HG03342 (cell line): ENCODE measurements at regions not wholly inside any gene's neighbourhood (a gene's known extent, or its start where the extent isn't known, plus 50 kb on each side); places are given as distances from the start of the nearest gene placed in this dataset.

Experiments
- ATAC-seq: cut with Tn5 transposase; IDR thresholded peaks from one replicate; pipeline ENCODE4 v1.9.1; 2021; ENCODE audit warnings: mild to moderate bottlenecking, moderate library complexity; ENCODE audit not compliant: unreplicated experiment

DNA sequence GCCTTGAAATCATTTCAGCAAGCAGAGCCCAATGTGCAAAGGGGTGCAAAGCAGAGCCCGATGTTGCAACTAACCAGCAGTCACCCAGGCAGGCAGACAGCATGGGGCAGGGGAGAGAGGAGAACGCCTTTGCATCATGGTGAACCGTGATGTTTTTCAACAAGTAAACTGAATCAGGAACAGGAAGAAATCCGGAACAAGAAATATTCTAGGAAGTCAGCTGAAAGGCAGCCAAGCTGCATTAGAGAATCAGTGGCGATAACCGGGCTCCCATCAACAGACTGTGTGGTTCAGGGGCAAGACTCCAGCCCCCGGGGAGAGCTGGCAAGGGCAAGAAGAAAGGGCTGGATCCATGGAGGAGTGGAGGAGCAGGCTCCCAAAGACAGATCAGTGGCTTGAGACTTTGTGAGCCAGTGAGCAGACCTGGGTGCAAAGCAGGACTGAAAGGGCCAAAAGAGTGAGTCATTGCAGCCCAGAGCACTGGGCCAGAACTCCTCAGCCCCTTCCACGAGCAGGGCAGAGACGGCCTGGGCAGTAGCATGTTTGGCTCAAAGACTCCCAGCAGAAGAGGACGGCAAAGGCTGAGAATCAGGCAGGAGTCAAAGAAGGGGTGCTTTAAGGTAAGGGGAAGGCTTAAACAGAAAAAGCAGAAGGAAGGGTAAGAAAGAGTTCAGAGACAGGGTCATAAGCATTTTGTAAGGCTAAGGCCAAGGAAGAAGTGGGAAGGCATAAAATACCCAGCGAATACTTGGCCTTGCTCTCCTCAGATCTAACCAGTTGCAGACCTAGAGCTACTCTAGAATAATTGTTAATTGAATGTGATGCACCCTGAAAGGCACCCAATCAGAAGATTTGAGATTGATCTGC is 155.0 kb downstream of the SETD4 start:
- ATAC-seq, result no peak

DNA sequence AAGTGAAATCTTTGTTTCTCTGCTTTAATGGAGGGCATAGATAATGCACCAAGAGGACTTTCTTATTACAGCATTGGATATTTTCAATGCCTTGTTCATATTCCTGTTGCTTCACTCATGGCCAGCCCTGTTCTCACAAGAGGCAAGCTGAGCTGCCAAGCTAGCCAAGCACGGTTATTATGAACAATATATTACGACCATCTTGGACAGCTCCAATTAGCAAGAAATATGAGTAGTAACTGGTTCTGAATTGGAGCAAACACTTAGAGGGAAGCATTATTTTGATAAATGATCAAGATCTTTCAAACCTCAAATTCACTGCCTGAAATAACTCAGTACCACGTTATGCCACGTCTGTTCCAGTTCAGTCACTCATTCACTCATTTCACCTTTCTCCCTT is 159.8 kb downstream of the SETD4 start:
- no peak for ATAC-seq

DNA sequence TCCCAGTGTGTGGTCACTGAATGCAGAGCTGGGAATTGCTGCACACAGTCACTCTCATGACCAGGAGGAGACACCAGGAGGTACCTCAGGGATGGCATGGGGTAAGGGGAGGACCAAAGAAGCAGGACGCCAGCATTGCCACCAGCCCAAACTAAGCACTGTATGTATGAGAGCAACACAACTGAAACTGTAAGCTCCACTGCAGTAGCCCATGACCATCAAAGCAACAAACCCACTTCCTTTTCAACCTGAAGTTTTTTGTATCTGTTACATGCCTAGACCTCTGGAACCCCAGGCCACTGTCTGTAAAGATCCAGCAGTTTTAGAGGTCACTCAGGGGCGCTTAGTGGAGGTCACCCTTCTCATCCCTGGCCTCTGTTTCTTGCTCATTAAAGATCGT is 164.3 kb downstream of the SETD4 start:
- no peak for ATAC-seq

DNA sequence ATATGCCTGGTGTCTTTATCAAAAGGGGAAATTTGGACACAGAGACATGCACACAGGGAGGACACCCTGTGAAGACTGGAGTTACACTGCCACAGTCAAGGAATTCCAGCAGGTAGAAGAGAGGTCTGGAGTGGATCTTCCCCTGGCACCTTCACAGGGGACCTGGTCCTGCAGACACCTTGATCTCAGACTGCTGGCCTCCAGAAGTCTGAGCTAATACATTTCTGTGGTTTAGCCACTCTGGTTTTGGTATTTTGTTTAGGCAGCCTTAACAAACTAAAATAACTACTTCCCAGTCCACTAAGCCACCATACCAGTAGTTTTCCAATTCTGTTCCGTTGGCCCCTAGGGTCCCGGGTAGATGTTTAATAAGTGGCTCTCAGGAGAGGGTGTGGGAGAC is 164.7 kb downstream of the SETD4 start:
- no peak for ATAC-seq

DNA sequence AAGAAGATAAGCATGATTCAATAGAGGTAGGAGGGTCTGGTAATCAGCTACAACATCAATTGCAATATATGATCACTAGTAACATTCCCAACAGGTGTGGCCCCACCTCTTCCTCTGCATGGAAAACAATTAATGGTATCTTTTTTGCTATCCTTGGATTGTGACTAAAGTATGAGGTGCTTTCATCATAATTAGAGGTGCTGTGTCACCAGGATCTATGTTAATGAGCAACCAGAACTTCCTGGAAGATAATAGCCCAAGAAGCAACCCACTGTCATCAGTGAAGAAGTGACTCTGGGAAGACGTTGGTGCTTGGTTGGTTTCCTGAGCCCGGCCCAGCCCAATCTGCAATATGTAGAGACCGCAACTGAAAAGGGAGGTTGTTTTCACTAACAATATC is 167.2 kb downstream of the SETD4 start:
- no peak for ATAC-seq

DNA sequence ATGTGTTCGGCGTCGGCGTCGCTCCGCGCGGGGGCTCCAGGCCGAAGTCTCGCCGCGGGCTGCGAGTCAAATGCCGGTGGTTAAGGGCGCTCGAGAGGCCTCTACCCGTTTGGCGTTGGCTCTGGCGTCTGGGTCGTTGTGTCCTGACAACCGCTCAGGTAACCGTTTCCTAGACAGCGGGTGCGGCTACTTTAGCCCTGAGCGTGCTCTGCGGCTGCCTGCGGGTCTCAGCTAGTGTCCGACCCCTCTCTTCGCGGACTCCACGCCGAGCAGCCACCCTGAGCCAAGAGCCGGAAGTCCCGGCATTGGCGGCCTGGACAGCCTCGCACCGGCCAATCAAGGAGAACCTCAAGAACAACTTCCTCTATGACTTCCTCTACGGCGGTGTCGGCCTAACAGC is 173.4 kb downstream of the SETD4 start:
- no peak for ATAC-seq

DNA sequence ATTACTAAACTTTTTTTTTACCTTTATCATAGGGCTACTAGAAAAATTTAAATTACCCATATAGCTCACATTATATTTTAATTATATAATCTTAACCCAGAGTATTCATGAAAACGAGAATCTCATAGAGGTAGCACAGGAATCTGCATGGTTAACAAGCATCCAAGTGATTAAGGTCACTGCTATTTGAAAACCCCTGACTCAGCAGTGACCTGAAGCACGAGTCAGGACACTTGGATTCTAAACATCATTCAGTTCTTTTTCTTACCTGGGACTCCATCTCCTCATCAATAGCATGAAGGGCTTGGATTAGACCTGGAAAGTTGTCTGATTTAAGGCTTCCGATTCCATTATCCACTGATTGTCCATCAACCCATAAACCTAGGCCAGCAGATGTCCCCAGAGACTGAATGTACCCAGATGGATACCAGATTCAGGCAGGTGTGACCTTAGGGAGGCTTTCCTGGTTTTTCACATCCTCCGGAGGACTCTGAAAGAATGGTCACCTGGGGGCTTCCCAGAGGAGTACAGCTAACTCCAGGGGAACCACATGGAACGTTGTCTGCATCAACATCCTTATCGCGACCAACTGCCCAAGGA is 174.3 kb downstream of the SETD4 start:
- no peak for ATAC-seq

DNA sequence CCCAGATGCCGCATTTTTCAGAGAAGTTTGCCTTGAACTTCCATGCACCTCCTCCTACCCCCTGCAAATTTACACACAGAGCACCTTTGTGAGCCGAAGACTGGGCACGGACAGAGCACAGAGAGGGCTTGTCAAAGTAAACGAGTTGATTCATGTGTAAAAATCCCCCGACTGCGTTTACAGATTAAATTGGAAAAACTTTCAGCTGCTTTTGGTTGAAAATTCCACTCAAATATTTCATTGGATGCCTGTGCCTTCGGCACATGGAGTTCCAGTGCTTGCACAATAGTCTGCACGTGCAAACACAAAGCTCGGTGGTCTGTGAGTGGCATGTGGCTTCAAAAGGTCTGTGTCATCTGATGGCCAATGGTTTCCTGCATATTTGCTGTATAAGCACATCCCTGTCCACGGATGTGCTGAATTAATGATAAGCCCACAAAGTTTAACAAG is 177.5 kb downstream of the SETD4 start:
- no peak for ATAC-seq

DNA sequence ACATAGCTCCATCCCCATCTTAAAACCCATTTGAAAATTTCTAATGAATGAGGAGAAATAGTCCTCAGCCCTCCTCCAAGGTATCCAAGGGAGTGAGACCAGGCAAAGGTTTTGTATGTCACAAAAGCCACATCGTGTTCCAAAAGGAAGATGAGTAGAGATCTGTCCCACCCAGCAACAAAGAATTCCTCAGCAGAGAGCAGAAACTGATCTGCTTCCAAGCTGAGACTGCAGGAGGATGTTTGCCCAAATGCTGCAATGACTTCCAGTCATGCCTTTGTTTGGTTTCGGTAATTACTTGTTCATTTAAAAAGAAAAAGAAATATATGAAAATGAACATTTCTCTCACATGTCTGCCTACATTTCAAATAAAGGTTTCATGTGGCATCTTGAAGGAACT is 186.9 kb downstream of the SETD4 start:
- no peak for ATAC-seq

DNA sequence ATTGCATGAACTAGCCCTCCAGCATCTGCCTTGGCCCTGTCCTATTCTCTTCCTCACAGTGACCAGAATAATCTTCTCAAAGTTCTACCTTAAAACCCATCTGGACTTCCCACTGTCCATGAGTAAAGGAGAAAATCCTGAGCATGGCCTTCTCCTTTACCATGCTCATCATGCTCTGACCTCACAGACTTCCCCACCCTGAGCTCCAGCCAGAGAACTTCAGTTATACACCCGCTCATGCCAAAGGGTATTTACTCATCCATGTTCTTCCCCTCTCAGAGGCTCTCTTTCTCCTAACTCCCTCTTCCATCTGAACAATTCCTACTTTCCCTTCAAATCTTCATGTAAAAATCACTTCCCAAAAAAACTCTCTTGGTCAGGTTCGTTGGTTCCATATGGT is 188.4 kb downstream of the SETD4 start:
- ATAC-seq, result no peak

DNA sequence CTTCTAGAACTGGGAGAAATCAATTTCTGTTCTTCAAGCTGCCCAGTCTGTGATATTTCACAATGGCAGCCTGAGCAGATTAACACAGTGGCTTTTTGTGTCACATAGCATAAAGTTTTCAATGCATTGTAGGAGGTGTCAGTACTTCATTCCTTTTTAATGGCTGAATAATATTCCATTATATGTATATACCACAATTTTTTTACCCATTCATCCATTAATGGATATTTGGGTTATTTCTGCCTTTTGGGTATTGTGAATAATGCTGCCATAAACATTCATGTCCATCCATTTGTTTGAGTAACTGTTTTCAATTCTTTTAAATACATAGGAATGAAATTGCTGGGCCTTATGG is 191.5 kb downstream of the SETD4 start:
- no peak for ATAC-seq

DNA sequence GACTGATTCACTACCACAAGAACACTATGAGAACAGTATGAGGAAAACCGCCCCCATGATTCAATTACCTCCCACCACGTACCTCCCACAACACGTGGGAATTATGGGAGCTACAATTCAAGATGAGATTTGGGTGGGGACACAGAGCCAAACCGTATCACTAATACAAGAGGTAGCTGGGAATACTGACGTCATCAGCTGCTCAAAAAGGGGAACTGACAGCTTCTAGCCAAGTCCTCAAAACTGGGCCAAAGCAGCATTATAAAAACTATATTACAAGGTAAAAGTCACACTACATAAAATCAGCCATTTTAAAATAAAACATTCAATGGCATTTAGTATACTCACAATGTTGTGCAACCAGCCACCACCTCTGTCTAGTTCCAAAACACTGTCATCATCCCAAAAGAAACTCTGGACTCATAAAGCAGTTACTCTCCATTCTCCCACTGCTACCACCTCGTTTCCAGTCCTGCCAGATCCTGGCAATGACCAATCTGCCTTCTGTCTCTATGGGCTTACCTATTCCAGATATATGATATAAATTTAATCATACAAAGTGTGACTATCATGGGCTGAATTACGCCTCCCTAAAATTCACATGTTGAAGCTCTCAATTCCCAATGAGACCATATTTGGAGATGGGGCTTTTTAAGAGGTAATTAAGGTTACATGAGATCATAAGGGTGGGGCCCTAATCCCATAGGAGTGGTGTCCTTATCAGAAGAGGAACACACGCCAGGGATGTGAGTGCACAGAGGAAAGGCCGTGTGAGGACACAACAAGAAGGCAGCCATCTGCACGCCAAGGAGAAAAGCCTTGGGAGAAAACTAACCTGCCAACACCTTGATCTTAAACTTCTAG is 192.1 kb downstream of the SETD4 start:
- ATAC-seq, result no peak

DNA sequence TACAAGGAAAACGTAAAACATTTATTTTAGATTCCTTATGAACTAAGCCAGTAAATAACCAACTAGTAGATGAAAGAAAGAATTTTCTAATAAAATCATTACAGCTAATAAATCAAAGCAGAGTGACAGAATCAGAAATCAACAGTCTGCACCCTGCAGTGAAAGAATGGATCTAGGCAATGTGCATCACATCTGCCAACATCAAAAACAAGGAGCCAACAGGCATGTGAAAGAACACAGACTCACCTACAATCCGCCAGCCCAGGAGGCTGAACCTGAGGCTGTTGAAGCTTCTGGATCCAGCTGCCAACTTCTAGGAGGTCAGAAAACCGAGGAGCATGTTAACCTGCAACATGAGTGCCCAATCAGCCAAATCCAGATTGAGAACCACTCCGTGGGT is 196.3 kb downstream of the SETD4 start:
- no peak for ATAC-seq

DNA sequence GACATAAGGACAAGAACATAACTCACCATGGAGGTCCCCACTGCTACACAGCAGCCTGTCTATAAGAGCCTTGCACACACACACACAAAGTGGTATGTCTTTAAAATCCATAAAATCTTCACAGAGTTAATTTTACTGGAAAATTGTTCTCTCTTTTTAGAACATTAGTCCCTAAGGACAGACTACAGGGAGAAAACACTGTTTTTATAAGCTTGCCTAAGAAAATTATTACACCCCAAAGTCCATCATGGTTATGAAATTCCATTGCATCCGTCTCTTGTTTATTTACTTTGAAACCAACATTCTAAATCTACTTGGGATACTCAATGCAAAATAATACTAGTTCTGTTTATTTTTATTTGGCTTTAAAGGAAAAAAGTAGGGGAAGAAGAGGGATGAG is 197.4 kb downstream of the SETD4 start:
- no peak for ATAC-seq

DNA sequence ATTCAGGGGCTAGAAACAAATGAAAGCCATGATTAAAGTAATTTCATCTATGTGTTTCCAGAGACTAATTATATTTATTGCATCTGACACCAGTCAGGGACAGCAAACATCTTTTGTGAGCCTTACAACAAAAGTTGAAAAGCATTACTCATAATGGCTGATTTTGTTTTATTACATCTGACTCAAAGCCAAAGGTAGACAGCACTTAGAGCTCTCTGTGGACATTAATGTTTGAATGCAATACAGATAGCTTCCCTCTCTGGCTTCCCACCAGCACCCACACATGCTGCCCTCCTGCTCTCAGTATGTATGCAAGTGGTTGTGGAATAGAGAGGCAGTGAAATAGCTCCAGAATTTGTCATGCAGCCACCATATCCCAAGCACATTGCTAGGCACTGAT is 198.7 kb downstream of the SETD4 start:
- no peak for ATAC-seq

DNA sequence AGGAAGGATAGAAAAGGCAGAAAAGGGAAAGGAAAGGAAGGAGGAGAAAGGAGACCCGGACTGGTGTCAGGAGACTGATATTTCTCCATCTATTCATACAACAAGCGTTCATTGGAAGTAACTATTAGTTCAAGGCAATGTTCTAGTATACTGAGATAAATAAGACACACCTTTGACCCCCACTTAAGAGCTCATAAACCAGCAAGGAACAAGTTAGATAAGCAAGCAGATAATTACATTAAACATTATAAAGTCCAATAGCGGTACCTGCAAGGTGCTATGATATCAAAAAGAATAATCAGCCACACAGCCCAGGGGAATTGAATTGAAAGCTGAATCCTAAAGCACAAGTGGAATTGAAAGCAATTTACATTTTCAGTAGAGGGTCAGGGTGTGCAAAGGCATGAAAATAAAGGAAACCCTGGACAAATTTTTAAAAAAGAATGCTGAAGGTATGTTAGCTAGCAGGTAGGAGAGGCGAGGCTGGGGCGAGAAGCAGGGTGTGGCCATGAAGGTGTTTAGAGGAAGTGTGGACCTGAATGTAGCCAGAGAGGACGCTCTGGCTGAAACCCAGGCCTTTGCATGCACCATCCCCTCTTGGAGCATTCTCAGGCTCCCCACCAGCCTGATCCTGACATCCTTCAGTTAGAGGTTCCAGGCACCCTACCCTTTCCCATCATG is 200.0 kb downstream of the SETD4 start:
- no peak for ATAC-seq

DNA sequence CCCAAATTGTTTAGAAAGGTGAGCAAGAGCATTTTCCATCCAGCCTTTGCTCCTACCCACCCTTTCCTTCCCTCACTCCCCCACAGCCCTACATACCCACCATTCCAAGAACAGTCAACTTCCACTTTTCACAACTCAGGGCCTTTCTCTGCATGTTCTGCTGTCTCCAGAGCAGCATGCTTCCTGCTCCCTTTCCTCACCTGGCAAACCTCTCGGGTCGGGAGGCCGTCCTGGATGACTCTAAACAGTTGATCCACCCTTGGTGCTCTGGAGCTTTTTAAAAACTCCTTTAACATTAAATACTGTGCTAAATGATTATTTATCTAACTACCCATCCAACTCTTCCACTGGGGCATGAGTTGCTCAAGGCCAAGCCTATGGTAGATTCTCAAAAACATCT is 200.6 kb downstream of the SETD4 start:
- no peak for ATAC-seq

DNA sequence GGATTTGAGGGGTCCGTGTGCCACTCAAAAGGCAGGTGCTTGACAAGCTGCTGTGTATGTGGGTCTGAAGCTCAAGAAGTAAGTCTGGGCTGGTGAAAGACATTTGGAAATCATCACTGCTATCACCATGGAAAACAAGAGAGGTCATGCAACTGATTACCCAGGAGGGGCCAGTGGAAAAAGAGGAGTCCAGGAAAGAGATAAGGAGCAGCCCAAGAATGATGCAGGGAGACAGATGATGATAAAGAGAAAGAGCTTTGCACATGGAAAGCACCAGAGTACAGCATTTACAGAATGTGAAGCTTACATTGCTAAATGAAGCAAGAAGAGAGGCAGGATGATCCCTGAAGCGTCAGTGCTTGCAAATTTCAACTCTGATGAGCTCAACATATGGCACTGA is 203.2 kb downstream of the SETD4 start:
- ATAC-seq, result no peak

DNA sequence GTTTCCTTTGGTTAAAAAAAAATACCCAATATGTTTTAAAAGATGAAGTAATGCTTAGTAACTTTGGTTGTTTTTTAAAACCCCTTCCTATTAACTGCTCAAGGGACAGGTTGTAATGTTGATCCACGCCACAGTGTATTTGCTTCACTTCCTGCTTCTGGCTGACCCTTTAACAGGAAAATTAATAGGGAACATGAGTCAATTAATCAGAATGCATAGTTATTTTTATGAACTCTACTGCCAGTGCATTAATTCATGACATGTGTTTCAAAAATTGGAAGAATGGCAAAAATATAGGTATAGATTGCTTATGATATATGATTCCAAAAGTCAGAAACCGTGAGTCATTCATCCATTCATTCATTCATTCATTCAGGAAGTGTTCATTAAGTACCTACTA is 204.8 kb downstream of the SETD4 start:
- no peak for ATAC-seq

DNA sequence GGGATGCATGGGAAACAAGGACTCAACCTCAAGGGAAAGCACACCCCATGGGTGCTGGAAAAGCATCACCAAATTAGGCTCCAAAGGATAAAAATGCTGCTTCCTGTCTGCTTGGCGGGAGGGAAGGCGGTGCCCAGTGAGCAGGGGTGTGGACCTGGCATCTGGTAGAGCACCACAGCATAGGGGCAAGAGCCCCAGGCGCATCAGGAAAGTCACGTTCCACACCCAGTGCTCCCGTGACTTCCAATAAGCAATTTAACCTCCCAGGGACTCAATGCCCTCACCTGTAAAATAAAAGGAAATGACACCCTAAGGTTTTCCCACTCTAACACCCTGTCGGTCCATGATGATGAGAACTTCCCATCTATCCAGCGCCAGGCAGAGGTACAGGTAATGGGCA is 206.0 kb downstream of the SETD4 start:
- no peak for ATAC-seq
